PC-3 (cell line): ENCODE measurements at regions not wholly inside any gene's neighbourhood (a gene's known extent, or its start where the extent isn't known, plus 50 kb on each side); places are given as distances from the start of the nearest gene placed in this dataset.
"Not testable (repeated sequence)": the region's sequence is repeated elsewhere in the genome, so short reads cannot be mapped to it uniquely, and the experiment has no call there.

Experiments used
- ATAC-seq: fragments of 200-7000 bp; cut with Tn5 transposase; 2 replicates; pipeline ENCODE4 v1.9.1; 2020; ENCODE audit warnings: mild to moderate bottlenecking, moderate library complexity
- BruUV-seq: library from RNA; stranded (reverse); fragments of 400-500 nt; replicated peaks from 2 replicates; lab custom pipeline; 2021; lab: Mats Ljungman, UMichigan
- CTCF ChIA-PET: fragments of 300-600 bp; sonication (Branson Sonifier 250); formaldehyde crosslinking; loops from one replicate; lab custom pipeline; 2022; ENCODE audit warnings: antibody characterized with exemption; lab: Charles Lee
- POLR2A ChIA-PET: fragments of 300-600 bp; sonication (Branson Sonifier 250); formaldehyde crosslinking; loops from one replicate; lab custom pipeline; 2022; ENCODE audit warnings: antibody characterized with exemption; ENCODE audit not compliant: unreplicated experiment; lab: Charles Lee
- DNase-seq: peaks from one replicate; pipeline ENCODE4 v3.0.0-alpha.2; 2015
- H2AFZ ChIP-seq: fragments of 300-600 bp; sonication (generic); 2 replicates; pipeline ENCODE4 v1.6.0; 2016; ENCODE audit warnings: antibody characterized with exemption, low read length
- H3F3A ChIP-seq: fragments of 300-600 bp; sonication (generic); one replicate; pipeline ENCODE4 v1.6.0; 2017; ENCODE audit warnings: antibody characterized with exemption, low read length, control low read depth, mild to moderate bottlenecking; ENCODE audit not compliant: unreplicated experiment
- H3K27ac ChIP-seq: fragments of 300-600 bp; sonication (generic); 2 replicates; pipeline ENCODE4 v1.5.1; 2016; ENCODE audit warnings: mild to moderate bottlenecking, low read length
- H3K27me3 ChIP-seq: fragments of 300-600 bp; sonication (generic); 2 replicates; pipeline ENCODE4 v1.6.1; 2016; ENCODE audit warnings: low read length, mixed read lengths
- H3K36me3 ChIP-seq: fragments of 300-600 bp; sonication (generic); 2 replicates; pipeline ENCODE4 v1.6.1; 2016; ENCODE audit warnings: low read depth, mixed run types, low read length, mixed read lengths
- H3K4me1 ChIP-seq: fragments of 300-600 bp; sonication (generic); 2 replicates; pipeline ENCODE4 v1.5.1; 2016; ENCODE audit warnings: low read length; ENCODE audit not compliant: insufficient read depth
- H3K4me2 ChIP-seq: fragments of 300-600 bp; sonication (generic); 2 replicates; pipeline ENCODE4 v1.6.0; 2016; ENCODE audit warnings: low read length
- H3K4me3 ChIP-seq: fragments of 300-600 bp; sonication (generic); 2 replicates; pipeline ENCODE4 v1.5.1; 2016; ENCODE audit warnings: mild to moderate bottlenecking, low read length, mixed read lengths
- H3K79me2 ChIP-seq: fragments of 300-600 bp; sonication (generic); 2 replicates; pipeline ENCODE4 v1.6.1; 2017; ENCODE audit warnings: low read length, mixed read lengths
- H3K9ac ChIP-seq: fragments of 300-600 bp; sonication (generic); 2 replicates; pipeline ENCODE4 v1.6.0; 2016; ENCODE audit warnings: mild to moderate bottlenecking, low read length
- H3K9me2 ChIP-seq: fragments of 300-600 bp; sonication (generic); replicated peaks from 2 replicates; pipeline ENCODE4 v1.6.1; 2016; ENCODE audit warnings: mixed run types, low read length, mixed read lengths
- H3K9me3 ChIP-seq: fragments of 300-600 bp; sonication (generic); 2 replicates; pipeline ENCODE4 v1.6.1; 2016; ENCODE audit warnings: low read length, mixed read lengths
- H4K20me1 ChIP-seq: fragments of 300-600 bp; sonication (generic); 2 replicates; pipeline ENCODE4 v1.6.1; 2016; ENCODE audit warnings: low read length, mixed read lengths
- CTCF ChIP-seq: fragments of 300-600 bp; sonication (generic); conservative IDR thresholded peaks from 2 replicates; pipeline ENCODE4 v1.5.1; 2017; ENCODE audit warnings: antibody characterized with exemption, low read depth, mild to moderate bottlenecking, low read length
- EZH2 ChIP-seq: fragments of 300-600 bp; sonication (generic); IDR thresholded peaks from one replicate; pipeline ENCODE4 v1.6.1; 2017; ENCODE audit warnings: antibody characterized with exemption, mild to moderate bottlenecking, low read length; ENCODE audit not compliant: unreplicated experiment
- EZH2phosphoT487 ChIP-seq: fragments of 300-600 bp; sonication (generic); IDR thresholded peaks from 2 replicates; pipeline ENCODE4 v1.6.1; 2018; ENCODE audit warnings: mild to moderate bottlenecking, antibody characterized with exemption, low read length, borderline replicate concordance
- intact Hi-C: fragments of 100-400 bp; cut with micrococcal nuclease; formaldehyde crosslinking; loops from 2 replicates; pipeline ENCODE4 v1.9.0; 2023

- H3K4me2 ChIP-seq = no peak overlapping the region
- BruUV-seq = no TSS peak
- ChIA-PET POLR2A (no interaction called here), CTCF (no interaction called here)
- no peaks in the 10 kb centered on the region for H3F3A ChIP-seq
- no peak overlapping the region for H2AFZ ChIP-seq
- no peaks in the 10 kb centered on the region for H3K36me3 ChIP-seq
- no peaks in the 10 kb centered on the region for H3K9me2 ChIP-seq
- ATAC-seq = no peak
- TF ChIP-seq EZH2 (no peak), EZH2phosphoT487 (no peak), CTCF (no peak)
- H4K20me1 ChIP-seq = no peaks in the 10 kb centered on the region
- no peak for DNase-seq
- no peak overlapping the region for H3K4me3 ChIP-seq
- no peak overlapping the region for H3K9ac ChIP-seq
- no peaks in the 10 kb centered on the region for H3K9me3 ChIP-seq
- H3K27me3 ChIP-seq = peaks cover 13% of the 10 kb centered on the region; the same call in 1 of the 2 replicates
- H3K4me1 ChIP-seq = no peaks in the 10 kb centered on the region
- intact Hi-C loops = no loop called here
- no peak overlapping the region for H3K27ac ChIP-seq
- no peaks in the 10 kb centered on the region for H3K79me2 ChIP-seq
Observed at GRCh38 chr9:2274762-2275161, 259.6 kb downstream of the SMARCA2 start.

GRCh38 chr9:2276296-2276695 is 261.1 kb downstream of the SMARCA2 start:
- no peaks in the 10 kb centered on the region for H3K9me3 ChIP-seq
- ATAC-seq = no peak
- CTCF ChIA-PET = no interaction called here
- no peaks in the 10 kb centered on the region for H3K4me1 ChIP-seq
- H3K9ac ChIP-seq = no peak overlapping the region
- H3K27me3 ChIP-seq = peaks cover 13% of the 10 kb centered on the region; the same call in 1 of the 2 replicates
- H3K4me3 ChIP-seq = no peak overlapping the region
- TF ChIP-seq CTCF = no peak
- TF ChIP-seq EZH2 = no peak
- no peak for TF ChIP-seq EZH2phosphoT487
- no peaks in the 10 kb centered on the region for H3K36me3 ChIP-seq
- H4K20me1 ChIP-seq = no peaks in the 10 kb centered on the region
- no peaks in the 10 kb centered on the region for H3K9me2 ChIP-seq
- POLR2A ChIA-PET = no interaction called here
- H2AFZ ChIP-seq = no peak overlapping the region
- intact Hi-C loops = no loop called here
- BruUV-seq = no TSS peak
- DNase-seq = no peak
- H3K79me2 ChIP-seq = no peaks in the 10 kb centered on the region
- no peak overlapping the region for H3K27ac ChIP-seq
- no peaks in the 10 kb centered on the region for H3F3A ChIP-seq
- H3K4me2 ChIP-seq = no peak overlapping the region

- BruUV-seq, H3K4me2 ChIP-seq, H3K9ac ChIP-seq, H3K9me2 ChIP-seq, H3K79me2 ChIP-seq, H2AFZ ChIP-seq, intact Hi-C loops, POLR2A ChIA-PET, H3K27ac ChIP-seq, H4K20me1 ChIP-seq, CTCF ChIA-PET, H3K36me3 ChIP-seq, ATAC-seq, H3K4me3 ChIP-seq, H3F3A ChIP-seq, H3K9me3 ChIP-seq, H3K4me1 ChIP-seq, DNase-seq: not testable (repeated sequence)
- H3K27me3 ChIP-seq = peaks cover 13% of the 10 kb centered on the region; the same call in 1 of the 2 replicates
Observed at GRCh38 chr9:2277133-2277532, 262.0 kb downstream of the SMARCA2 start.

GRCh38 chr9:2277644-2278043 is 262.5 kb downstream of the SMARCA2 start:
- intact Hi-C loops, H3K9ac ChIP-seq, DNase-seq, H3K4me2 ChIP-seq, H3K36me3 ChIP-seq, CTCF ChIA-PET, H3K4me1 ChIP-seq, H3K9me3 ChIP-seq, H3K79me2 ChIP-seq, H3K9me2 ChIP-seq, H2AFZ ChIP-seq, BruUV-seq, H4K20me1 ChIP-seq, H3K4me3 ChIP-seq, H3K27ac ChIP-seq, H3F3A ChIP-seq, ATAC-seq, POLR2A ChIA-PET: not testable (repeated sequence)
- peaks cover 13% of the 10 kb centered on the region; the same call in 1 of the 2 replicates for H3K27me3 ChIP-seq

GRCh38 chr9:2279138-2279537 is 264.0 kb downstream of the SMARCA2 start:
- H3K4me3 ChIP-seq, H3K9me2 ChIP-seq, H3F3A ChIP-seq, H3K27me3 ChIP-seq, DNase-seq, H3K4me1 ChIP-seq, H3K36me3 ChIP-seq, BruUV-seq, H3K4me2 ChIP-seq, H3K9ac ChIP-seq, H3K27ac ChIP-seq, H2AFZ ChIP-seq, POLR2A ChIA-PET, H4K20me1 ChIP-seq, H3K9me3 ChIP-seq, H3K79me2 ChIP-seq, ATAC-seq, CTCF ChIA-PET, intact Hi-C loops: not testable (repeated sequence)
